ENCODE measurements at regions not wholly inside any gene's neighbourhood (a gene's known extent, or its start where the extent isn't known, plus 50 kb on each side); places are given as distances from the start of the nearest gene placed in this dataset.

- DNase-seq, result no peak
- no peaks in the 10 kb centered on the region for H4K20me1 ChIP-seq (ENCODE audit: insufficient read depth, low read length)
- no peaks in the 10 kb centered on the region for H3K36me3 ChIP-seq (replicated peaks; ENCODE audit: insufficient read depth, low read length)
- no peak overlapping the region for H2AFZ ChIP-seq (ENCODE audit: low read length)
- H3K79me2 ChIP-seq (ENCODE audit: low read length), result no peaks in the 10 kb centered on the region
- H3K4me3 ChIP-seq (ENCODE audit: low read length), result no peak overlapping the region
- no peak for TF ChIP-seq EZH2 (optimal IDR thresholded peaks at IDR 0.05; ENCODE audit: low read depth, low read length)
- TF ChIP-seq CTCF (IDR thresholded peaks at IDR 0.05; ENCODE audit: low read length), result no peak
- TF ChIP-seq EZH2phosphoT487 (IDR thresholded peaks at IDR 0.05; ENCODE audit: low read length), result no peak
- no peaks in the 10 kb centered on the region for H3K9me2 ChIP-seq (replicated peaks; ENCODE audit: insufficient read depth, low read length)
- no peaks in the 10 kb centered on the region for H3K4me1 ChIP-seq (ENCODE audit: low read length)
- no peak overlapping the region for H3K27ac ChIP-seq (ENCODE audit: low read length)
- H3K4me2 ChIP-seq (ENCODE audit: low read depth, low read length), result no peak overlapping the region
- no peak overlapping the region for H3K9ac ChIP-seq (ENCODE audit: low read length)
- H3K27me3 ChIP-seq (replicated peaks; ENCODE audit: insufficient read depth, low read length), result no peaks in the 10 kb centered on the region
- H3K9me3 ChIP-seq (replicated peaks; ENCODE audit: insufficient read depth, low read length), result no peaks in the 10 kb centered on the region; the same call in 1 of the 2 replicates
- H3F3A ChIP-seq (ENCODE audit: insufficient read depth, low read length), result no peaks in the 10 kb centered on the region
Measured at GRCh38 chr7:73948287-73948686, 79.7 kb upstream of the ELN start.

- Histone ChIP-seq H3K4me1 (ENCODE audit: low read length) (no peaks in the 10 kb centered on the region), H3K4me2 (ENCODE audit: low read depth, low read length) (no peak overlapping the region), H3K27me3 (replicated peaks; ENCODE audit: insufficient read depth, low read length) (no peaks in the 10 kb centered on the region)
Measured at GRCh38 chr7:73952266-73952665, 75.7 kb upstream of the ELN start.

DNA sequence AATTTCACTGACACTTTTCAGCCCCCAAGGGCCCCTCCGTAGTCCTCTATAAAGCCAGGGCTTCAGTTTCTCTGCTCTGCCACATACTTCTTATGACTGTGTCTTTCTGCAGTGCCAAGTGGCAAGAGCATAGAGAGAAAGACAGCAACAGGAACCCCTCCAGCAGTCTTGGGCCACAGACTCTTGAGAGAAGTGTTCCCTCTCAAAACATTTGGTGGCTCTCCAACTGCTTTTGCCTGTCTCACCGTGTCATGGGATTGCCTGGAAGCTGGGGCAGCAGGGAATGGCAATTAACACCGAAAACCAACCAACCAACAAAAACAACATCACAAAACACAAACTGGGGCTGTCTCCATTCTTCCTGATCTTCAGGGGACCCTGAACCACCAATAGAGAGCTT, 73.8 kb upstream of the ELN start:
- Histone ChIP-seq H3K79me2 (ENCODE audit: low read length) (no peaks in the 10 kb centered on the region), H3K4me1 (ENCODE audit: low read length) (no peaks in the 10 kb centered on the region), H3K9me3 (replicated peaks; ENCODE audit: insufficient read depth, low read length) (no peaks in the 10 kb centered on the region; the same call in 1 of the 2 replicates), H4K20me1 (ENCODE audit: insufficient read depth, low read length) (no peaks in the 10 kb centered on the region), H3K27me3 (replicated peaks; ENCODE audit: insufficient read depth, low read length) (no peaks in the 10 kb centered on the region), H3K36me3 (replicated peaks; ENCODE audit: insufficient read depth, low read length) (no peaks in the 10 kb centered on the region), H3K4me3 (ENCODE audit: low read length) (no peak overlapping the region), H3K4me2 (ENCODE audit: low read depth, low read length) (no peak overlapping the region), H2AFZ (ENCODE audit: low read length) (no peak overlapping the region), H3K9ac (ENCODE audit: low read length) (no peak overlapping the region), H3K27ac (ENCODE audit: low read length) (no peak overlapping the region), H3K9me2 (replicated peaks; ENCODE audit: insufficient read depth, low read length) (no peaks in the 10 kb centered on the region), H3F3A (ENCODE audit: insufficient read depth, low read length) (no peaks in the 10 kb centered on the region)
- DNase-seq, result no peak
- no peak for TF ChIP-seq EZH2phosphoT487 (IDR thresholded peaks at IDR 0.05; ENCODE audit: low read length)
- no peak for TF ChIP-seq CTCF (IDR thresholded peaks at IDR 0.05; ENCODE audit: low read length)
- TF ChIP-seq EZH2 (optimal IDR thresholded peaks at IDR 0.05; ENCODE audit: low read depth, low read length), result no peak

More at GRCh38 chr7:73952266-73952665, 75.7 kb upstream of the ELN start:
- no peaks in the 10 kb centered on the region for H4K20me1 ChIP-seq (ENCODE audit: insufficient read depth, low read length)
- no peaks in the 10 kb centered on the region; the same call in 1 of the 2 replicates for H3K9me3 ChIP-seq (replicated peaks; ENCODE audit: insufficient read depth, low read length)
- H3K79me2 ChIP-seq (ENCODE audit: low read length), result no peaks in the 10 kb centered on the region
- no peak overlapping the region for H3K9ac ChIP-seq (ENCODE audit: low read length)
- H3F3A ChIP-seq (ENCODE audit: insufficient read depth, low read length), result no peaks in the 10 kb centered on the region
- H3K4me3 ChIP-seq (ENCODE audit: low read length), result no peak overlapping the region
- H3K36me3 ChIP-seq (replicated peaks; ENCODE audit: insufficient read depth, low read length), result no peaks in the 10 kb centered on the region
- no peak overlapping the region for H2AFZ ChIP-seq (ENCODE audit: low read length)
- TF ChIP-seq EZH2phosphoT487 (IDR thresholded peaks at IDR 0.05; ENCODE audit: low read length) (no peak), EZH2 (optimal IDR thresholded peaks at IDR 0.05; ENCODE audit: low read depth, low read length) (no peak), CTCF (IDR thresholded peaks at IDR 0.05; ENCODE audit: low read length) (no peak)
- no peak overlapping the region for H3K27ac ChIP-seq (ENCODE audit: low read length)
- H3K9me2 ChIP-seq (replicated peaks; ENCODE audit: insufficient read depth, low read length), result no peaks in the 10 kb centered on the region
- no peak for DNase-seq

Data from MM.1S (cell line).